ENCODE measurements at regions not wholly inside any gene's neighbourhood (a gene's known extent, or its start where the extent isn't known, plus 50 kb on each side); places are given as distances from the start of the nearest gene placed in this dataset.
"Not testable (repeated sequence)": the region's sequence is repeated elsewhere in the genome, so short reads cannot be mapped to it uniquely, and the experiment has no call there.

DNA sequence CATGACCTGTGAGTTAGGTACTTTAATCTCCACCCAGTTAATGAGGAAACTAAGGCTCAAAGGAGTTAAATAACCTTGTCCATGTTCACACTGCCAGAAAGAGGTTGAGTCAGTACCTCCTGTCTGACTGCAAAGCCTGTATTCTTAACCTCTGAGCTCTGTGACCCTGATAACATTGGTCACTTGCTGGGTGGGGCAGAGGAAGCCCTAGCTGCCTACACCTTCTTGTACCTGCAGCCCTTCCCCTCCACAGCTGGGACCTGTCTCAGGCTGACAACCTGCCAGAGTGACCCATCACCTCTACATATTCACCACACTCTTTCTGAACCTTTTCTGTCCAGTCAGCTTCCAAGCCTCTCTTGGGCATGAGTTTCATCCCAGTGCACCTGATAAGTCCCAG is 106.1 kb upstream of the HES1 start:
- DNase-seq: no peak

DNA sequence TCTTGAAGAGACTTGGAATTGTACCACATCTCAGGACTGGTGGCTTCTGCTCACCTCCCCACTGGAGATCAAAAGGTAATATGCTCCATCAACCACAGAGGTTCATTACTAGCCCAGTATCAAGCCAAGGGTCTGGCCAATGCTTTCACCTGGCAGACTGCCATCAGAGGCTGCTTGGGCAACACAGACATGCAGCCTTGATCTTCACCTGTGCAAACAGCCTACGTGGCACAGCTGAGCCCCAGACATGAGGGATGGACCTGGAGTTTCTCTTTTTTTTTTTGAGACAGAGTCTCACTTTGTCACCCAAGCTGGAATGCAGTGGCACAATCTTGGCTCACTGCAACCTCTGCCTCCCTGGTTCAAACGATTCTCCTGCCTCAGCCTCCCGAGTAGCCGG is 105.6 kb upstream of the HES1 start:
- DNase-seq: no peak

DNA sequence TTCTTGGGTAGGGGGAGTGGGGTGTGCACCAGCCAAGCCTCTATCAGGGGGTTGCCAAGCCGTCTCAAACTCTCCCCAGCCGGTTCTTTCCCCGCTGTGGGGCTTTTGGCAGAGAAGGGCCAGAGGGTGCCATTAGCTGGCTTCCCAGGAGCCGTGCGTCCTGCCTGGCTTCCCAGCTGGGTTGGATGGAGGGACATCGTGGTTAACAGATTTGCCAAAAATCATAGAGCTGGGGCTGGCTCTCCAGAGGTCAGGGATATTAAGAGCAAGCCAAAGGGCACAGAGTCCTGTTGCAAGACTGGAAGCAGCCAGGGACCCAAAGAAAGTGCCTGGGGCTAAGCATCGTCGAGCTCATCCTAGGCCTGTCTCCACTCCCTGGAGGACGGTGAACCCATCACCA is 104.6 kb upstream of the HES1 start:
- DNase-seq: no peak

DNA sequence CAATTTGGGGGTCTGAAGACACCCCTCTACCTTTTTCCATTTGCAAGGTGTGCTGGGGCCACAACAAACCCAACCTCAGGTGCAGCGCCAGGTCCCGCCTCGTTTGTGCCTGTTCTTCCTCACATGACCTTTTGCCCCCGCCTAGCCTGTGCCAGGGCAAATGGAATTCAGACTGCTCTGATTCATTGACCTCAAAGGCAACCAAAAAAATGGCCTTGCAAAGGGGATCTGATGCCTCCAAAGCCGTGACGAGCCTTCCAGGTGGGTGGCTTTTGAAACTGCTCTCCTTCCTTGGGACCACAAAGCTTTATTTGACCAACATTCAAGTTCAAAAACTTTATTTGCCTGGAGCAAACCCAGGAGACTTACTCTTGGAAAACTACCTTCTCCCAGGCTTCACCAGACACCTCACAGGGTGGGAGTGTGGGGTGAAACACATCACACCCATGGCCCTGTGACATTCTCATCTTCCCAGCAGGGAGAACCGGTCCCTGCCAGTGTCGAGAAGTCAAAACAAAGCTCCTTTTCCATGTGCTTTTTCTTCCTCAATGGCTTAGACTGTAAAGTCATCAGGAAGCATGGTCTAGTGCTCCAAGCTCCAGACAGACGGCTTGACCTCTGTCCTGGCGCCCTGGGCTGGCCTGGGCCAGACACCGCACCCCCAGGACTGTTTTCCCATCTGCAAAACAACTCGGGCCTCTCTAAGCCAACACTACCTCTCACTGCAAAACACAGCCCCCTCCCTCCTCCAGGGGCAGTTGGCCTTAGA is 103.9 kb upstream of the HES1 start:
- DNase-seq: no peak

DNA sequence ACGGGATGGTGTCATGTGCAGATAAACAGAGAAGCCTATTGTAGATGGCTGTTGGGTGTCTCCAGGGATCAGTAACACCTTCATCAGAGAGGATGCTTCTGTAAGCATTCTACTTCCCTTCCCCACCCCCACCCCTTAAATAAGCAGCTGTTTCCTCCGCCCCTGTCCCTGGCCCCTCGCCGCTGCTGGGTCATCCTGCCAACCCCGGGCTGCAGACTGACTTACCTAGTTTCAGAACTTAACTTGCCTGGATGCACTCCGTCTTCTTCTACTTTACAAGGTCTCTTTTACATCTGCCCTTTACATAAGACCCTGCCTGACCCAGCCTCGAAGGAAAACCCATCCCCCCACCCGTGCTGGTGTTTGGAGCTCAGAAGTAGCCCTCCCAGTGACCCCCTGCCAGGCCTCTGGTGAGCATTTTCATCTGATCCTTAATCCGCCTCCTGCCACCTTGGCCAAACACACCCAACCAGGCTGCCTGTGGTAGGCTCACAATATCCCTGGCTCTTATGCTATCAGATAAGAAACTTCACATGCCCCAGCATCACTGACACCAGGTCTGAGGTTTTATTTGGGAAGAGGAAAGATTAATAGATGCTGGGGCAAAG is 103.0 kb upstream of the HES1 start:
- no peak for DNase-seq

DNA sequence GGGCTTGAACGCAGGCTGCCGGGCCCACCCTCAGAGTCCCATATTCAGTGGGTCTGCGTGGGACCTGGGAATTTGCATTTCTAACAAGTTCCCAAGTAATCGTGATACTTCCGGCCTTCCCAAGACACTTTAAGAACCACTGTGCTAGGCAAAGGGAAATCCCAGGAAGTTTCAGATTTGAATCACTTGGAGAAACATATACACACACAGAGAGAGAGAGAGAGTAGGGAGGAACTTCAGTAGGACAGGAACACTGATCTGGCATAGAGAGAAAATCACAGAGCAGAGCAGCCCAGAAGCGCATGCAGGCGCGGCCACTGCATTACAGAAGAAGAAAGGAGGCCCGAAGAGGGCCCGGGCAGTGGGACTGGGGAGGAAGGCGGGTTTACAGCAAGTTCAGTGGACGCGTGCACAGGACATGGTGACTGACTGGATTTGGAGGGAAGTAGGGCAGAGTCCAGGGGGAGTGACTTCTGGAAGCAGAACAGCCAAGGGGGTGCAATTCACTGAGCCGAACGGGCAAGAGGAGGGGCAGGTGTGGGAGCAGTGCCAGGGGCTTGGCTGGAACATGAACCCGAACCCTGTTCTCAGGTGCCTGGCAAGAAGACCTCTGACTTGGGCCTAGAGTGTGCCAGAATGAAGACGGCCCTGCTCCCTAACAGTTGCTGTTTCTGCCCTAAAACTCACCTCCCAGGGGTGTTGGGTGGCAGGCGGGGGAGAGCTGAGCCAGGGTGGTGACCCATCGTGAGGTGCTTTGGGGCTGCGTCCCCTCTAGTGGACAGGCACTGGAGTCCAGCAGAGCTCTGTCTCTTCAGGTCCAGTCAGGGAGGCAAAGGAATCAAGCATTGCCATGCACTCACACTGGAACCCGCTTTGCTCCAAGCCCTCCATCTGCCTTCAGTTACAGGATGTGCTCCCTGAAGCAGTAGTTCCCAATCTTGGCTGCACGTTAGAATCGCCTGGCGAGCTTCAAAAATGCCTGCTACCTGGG is 101.3 kb upstream of the HES1 start:
- no peak for DNase-seq

DNA sequence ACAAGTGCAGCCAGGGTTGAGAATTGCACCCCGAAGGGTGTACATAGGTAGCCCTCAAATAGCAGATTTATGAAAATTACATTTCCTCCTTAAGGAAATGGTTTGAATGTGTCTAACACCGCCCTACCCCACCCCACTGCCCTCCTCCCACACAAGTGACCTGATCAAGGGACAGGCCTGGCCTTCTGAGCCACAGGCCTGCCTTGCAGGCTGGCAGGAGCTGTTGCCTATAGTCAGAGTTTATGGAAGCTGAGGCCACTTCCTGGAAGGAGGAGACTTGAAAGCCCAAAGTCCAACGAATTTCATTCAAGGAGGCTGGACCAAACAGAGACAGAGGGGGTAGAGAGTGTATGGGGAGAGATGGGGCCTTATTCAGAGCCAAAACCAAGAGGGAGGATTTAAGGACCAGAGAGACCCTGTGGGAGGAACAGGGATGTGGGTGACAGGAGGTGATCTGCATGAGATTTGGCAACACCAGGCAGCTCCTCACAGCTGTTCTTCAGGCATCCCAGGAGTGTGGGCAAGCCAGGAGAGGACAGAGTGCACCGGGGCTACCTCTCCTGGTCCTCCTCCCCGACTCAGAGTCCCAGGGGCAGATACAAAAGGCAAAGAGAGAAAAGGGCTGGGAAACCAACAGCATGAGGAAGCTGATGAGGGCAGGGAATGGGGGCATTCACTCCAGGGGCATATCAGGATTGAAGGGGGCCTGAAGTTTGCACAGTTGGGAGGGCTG is 100.4 kb upstream of the HES1 start:
- no peak for DNase-seq

DNA sequence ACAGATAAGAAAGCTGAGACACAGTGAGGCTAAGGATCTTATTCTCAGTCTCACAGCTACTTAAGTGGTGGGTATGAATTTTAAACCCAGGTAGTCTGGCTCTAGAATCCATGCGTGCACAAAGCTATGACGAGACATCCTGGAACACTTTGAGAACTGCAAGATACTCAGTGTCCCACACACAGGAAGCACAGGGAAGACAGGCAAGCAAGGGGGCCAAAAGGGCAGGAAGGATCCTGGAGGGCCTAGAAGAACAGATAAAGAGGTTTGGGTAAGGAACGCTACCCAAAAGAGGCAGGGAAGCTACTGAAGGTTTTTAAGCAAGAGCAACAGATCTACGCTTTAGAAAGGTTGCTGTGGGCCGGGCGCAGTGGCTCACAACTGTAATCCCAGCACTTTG is 99.1 kb upstream of the HES1 start:
- DNase-seq: no peak

DNA sequence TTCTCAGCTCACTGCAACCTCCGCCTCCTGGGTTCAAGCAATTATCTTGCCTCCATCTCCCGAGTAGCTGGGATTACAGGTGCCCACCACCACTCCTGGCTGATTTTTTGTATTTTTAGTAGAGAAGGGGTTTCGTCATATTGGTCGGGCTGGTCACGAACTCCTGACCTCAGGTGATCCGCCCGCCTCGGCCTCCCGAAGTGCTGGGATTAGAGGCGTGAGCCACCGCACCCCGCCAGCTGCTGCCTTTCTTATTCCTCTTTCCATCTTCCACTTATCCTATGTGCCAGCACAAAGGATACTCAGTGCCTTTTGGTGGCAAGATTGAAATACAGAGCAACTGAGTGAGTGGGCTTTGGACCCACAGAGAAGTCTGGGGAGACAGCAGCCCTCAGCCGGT is 97.6 kb upstream of the HES1 start:
- not testable (repeated sequence) for DNase-seq

DNA sequence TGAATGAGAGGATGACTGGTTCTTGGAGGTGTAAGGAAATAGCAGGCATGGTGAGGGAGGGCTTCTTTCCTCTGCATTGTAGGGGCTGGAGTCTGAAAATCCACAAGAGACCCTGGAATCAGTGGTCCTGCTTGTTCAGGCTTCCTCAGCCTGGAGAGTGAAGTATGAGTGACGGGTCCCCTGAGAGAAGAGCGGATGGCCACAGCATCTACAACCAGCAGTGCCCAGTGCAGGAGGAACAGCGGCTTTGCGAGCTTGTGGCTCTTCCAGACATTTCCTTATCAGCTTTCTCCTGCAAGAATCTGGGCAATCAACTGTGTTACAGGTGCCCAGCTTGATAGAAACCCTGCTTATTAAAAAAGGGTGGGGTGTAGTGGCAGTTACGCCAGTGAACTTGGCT is 97.0 kb upstream of the HES1 start:
- DNase-seq: no peak

DNA sequence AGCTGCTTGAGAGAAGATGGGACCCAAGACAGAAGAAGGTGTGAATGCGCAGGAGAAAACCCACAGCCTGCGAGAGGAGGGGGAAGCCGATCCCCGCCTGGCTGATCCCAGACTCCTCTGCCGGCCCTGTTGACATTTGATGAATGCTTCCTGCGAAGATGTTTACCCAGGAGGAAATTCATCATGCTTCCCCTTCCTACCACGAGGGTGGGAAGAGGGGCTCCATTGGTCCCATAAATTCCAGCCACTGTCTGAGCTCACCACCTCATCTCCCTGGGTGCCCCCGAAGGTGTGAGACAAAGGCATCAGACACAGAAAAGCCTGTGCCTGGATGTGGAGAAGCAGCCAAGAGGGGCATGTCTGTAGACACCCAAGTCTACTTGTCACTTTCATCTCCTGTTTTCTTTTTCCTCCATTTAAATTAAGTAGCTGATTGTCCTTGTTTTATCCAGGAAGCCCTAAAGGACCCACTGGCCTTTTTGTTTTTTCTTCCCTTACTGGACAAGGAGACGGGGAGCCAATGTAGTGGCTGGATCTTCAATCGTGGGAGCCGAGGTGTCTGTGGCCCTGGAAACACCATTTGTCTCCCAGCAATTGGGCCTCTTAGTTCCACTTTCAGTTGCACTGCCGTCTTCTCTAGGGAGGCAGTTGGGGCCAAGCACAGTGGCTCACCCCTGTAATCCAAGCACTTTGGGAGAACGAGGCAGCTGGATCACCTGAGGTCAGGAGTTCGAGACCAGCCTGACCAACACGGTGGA is 95.3 kb upstream of the HES1 start:
- no peak for DNase-seq

DNA sequence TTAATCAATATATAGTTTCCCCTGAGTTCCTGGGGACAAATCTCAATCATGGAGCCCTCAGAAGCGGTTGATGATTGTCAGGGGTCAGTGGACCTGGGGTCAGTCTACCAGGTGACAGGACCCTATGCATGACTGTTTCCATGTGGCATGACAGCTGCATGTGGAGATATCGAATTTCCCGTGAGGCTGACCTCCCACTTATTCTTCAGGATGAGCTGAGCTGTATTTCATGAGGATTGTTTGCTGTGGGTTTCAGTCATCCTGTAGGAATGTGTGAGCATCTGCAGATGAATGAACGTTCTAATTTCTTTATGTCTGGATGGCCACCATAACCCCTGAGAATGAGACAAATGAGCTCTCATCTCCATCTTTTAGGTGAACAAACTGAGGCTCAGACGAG is 93.0 kb upstream of the HES1 start:
- DNase-seq: no peak

DNA sequence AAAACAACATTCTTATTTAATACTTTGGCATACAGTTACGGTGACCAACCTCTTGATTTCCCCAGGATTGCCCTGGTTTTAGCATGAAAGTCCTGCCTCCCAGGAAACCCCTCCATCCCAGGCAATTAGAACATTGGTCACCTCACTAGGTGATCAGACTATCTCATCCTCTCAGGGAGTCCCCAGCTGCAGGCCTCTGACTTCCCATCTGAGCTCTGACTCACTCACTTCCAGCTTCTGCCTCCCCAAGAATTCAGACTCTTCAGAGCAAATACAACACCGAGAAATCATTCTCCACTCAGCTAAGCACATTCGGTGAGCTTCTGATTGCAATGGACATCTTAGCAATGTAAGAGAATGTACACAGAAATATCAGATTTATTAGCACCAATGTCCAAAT is 92.4 kb upstream of the HES1 start:
- no peak for DNase-seq

DNA sequence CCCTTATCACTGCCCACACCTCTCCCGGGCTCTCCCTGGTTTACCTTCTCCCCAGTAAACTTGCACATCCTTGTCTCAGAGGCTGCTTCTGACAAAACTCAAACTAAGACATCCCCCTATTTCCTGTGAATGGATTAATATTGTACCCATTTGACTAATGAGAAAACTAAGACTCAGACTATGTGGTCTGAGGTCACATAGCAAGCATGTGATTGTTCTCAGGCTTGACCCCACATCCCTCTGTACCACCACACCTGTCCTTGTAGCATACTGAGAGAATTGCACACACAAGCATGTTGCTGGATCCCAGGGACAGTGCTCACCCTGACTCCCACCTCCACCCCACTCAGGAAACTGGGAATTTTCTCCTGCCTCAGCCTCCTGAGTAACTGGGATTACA is 90.7 kb upstream of the HES1 start:
- no peak for DNase-seq

DNA sequence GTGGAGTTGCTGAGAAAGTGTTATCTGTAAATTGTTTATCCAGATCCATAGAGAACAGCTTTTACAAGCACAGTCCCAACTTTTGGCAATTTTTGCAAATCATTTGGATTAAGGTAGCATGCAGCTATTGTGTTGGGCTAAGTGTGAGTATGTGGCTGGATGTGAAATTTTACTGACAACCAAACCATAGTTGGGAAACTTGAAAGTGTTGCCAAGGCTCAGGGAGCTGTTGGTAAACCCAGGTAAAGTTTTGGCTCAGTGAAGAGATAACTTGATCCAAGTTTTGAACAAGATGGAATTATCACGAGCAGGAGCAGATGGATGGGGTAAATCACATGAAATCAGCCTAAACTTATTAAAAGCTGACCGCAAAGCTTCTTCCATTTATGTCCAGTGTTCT is 90.0 kb upstream of the HES1 start:
- DNase-seq: no peak

DNA sequence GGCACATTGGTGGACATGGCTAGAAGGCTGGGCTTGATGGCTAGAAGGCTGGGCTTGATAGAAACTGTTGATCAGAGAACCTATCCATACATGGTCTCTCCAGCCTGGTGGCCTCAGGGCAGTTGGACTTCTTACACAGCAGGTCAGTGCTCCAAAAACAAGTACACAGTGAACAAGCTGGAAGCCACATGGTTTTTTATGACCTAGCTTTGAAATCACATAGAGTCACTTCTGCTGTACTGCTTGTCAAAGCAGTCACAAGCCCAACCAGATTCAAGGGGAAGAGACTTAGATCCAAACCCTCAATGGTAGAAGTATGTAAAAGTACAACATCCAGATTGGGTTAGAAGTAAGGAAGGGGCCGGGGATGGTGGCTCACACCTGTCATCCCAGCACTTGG is 89.4 kb upstream of the HES1 start:
- DNase-seq: no peak

DNA sequence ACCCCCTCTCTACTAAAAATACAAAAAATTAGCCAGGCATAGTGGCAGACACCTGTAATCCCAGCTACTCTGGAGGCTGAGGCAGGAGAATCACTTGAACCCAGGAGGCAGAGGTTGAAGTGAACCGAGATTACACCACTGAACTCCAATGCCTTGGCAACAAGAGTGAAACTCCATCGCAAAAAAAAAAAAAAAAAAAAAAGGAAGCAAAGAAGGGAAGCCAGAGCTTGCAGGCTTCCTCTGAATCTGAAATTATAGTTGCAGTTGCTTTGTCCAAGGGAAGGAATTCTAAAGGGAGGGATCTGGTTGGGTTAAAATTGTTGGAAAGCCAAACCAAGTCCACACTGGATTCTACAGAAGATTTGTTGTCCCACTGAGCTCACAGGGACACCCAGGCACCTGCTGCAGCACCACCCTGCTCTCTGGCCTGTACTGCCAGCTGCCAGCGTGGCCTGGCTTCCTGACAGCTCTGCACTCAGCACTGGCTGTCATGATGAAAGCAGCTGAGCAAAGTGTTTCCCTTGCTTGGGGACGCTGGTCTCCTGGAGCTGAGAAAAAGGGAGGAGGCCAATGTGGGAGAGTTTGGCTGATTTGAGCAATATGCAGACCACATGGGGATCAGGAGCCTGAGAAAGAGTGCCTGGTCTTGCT is 88.8 kb upstream of the HES1 start:
- no peak for DNase-seq

DNA sequence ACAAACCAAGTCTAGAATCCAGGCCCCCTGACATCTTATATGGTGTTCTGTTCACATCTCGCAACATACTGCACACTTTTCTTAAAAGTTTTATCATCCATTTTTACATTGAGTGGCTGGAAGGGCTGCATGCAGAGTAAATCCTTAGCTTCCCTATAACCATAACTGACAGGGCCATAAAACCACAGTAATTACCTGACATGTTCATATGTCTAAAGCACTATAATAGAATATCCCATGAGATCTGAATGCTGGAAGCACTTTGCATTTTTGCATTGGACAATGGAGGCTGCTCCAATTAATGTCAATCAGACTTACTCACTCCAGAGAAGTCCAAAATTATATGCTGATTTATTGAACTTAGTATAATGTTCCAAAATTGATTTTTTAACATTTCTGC is 86.6 kb upstream of the HES1 start:
- DNase-seq: no peak

DNA sequence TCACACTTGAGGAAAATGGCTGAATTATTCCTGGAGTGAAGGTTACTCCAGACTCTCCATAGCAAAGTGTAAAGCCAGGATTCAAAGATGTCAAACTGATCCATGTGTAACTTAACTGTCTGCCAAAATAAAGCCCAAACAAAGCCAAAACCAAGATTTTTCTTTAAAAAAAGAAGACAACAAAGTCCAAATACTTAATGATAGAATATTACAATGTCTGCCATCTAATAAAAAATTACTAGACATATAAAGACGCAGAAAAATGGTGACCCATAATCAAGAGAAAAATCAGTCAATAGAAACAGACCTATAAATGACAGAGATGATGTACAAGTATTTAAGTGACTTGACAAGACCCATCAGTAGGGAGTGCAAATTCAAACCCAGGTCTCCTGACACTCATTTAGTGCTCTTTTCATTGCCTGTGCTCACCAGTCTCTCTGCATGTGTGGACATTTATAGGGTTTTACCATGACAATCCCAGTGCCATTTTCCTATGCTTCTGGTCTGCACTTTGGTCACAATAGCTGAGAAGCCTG is 85.1 kb upstream of the HES1 start:
- DNase-seq: no peak

DNA sequence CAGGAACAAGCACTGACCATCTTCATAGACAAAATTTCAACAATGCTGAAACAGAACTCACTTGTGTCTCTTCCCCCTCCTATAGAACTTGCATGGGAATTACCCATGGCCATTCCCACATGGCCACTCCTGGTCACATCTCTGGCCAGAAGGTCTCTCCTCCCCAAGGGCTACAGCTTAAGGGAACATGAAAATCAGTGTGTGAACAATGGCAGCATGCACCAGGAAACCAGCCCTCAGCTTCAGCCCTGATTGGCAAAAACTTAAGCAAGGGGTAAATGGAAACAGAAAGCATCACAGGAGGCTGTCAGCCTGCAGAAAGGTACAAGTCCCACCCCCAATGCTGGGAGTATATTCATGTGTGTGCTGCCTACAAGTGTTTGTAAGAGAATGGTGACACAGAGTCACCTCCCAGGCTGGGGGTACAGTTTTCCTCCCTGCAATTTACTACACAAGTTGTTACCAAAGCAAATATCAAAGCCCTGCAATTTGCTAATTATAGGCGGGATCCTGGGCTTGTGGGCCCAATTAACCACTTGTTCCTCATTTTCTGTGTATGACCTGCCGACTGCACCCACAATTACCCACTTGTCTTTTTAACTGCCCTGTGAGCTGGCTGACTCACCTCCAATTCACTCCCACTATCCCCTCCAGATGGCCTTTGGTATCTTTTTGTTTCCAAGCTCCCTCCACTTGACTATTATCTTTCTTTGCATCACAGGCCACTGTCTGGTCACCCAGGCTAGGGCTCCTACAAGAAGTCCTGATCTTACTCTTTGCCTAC is 84.4 kb upstream of the HES1 start:
- DNase-seq: no peak

DNA sequence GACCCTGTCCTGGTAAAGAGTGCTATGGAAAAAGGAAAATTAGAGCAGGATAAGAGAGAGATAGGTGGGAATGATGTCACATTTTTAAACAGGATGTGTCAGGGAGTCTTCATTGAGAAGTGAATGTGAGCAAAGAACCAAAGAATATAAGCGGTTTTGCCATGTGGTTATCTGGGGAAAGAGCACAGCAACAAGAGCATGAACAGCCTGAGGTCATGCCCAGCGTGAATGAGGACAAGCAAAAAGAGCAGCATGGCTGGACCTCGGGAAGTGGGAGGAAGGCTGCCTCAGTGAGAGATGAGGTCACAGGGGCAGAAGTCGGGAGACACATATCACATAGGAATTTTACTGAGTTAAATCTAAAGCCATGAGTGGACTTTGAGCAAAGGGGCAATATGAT is 82.8 kb upstream of the HES1 start:
- no peak for DNase-seq

Data from CD4-positive, alpha-beta T cell treated with Interleukin-17A for 4 hours (primary cell).